ENCODE measurements at regions not wholly inside any gene's neighbourhood (a gene's known extent, or its start where the extent isn't known, plus 50 kb on each side); places are given as distances from the start of the nearest gene placed in this dataset.

DNA sequence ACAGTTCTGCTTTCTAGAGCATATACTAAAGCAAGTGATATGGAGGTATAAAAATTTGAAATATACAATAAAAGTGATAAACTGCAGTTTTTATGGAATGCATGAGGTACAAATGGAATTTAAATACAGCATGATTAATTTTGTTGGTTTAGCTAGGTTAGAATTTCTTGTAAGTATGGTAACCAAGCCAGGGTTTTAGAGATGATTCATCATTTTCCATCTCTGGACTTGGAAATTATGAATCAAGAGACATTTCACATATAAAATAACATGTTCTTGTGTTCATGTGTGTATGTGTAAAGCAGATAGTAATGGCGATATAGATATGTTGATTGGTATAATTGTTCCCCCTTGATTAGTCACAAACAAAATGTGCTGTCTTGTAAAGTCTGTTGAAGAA is 1219.8 kb downstream of the CDH8 start:
- TF ChIP-seq GATA2 (IDR thresholded peaks at IDR 0.05; ENCODE audit: low read depth, low read length): no peak
- TF ChIP-seq GATA3 (IDR thresholded peaks at IDR 0.05; ENCODE audit: low read depth, low read length): no peak

Measured in SH-SY5Y (cell line).